PC-9 (cell line): ENCODE measurements at regions not wholly inside any gene's neighbourhood (a gene's known extent, or its start where the extent isn't known, plus 50 kb on each side); places are given as distances from the start of the nearest gene placed in this dataset.

Experiments
- CTCF ChIP-seq: fragments of 200-600 bp; sonication (generic); conservative IDR thresholded peaks from 2 replicates; pipeline ENCODE4 v1.6.1; 2017; ENCODE audit warnings: mixed run types, antibody characterized with exemption, mild to moderate bottlenecking, moderate library complexity
- EZH2 ChIP-seq: fragments of 200-600 bp; sonication (generic); IDR thresholded peaks from 2 replicates; pipeline ENCODE4 v1.8.0; 2017; ENCODE audit warnings: antibody characterized with exemption, low read depth

DNA sequence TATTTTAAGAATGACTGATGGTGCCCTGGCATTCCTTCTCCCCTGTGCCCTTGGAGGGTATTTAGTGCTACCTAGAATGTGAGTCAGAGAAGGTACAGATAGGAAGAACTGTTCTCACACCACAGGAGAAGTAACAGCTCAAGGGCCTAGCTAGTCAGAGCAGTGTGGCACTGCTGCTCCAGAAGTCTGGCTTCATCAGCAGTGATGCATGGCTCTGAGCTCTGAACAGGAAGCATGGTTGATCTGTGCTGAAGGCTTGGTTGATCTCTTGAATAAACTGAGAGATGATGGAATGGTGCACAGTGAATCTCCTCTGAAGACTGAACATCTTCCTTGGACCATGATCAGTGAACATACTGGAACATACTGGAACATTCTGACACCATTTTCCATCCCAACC, 425.3 kb upstream of the SLC35B3 start:
- TF ChIP-seq CTCF = no peak
- TF ChIP-seq EZH2 = no peak
